GM21390 (cell line): ENCODE measurements at regions not wholly inside any gene's neighbourhood (a gene's known extent, or its start where the extent isn't known, plus 50 kb on each side); places are given as distances from the start of the nearest gene placed in this dataset.
"Not testable (repeated sequence)": the region's sequence is repeated elsewhere in the genome, so short reads cannot be mapped to it uniquely, and the experiment has no call there.

Experiments
- ATAC-seq: cut with Tn5 transposase; IDR thresholded peaks from one replicate; pipeline ENCODE4 v1.9.1; 2021; ENCODE audit not compliant: unreplicated experiment

DNA sequence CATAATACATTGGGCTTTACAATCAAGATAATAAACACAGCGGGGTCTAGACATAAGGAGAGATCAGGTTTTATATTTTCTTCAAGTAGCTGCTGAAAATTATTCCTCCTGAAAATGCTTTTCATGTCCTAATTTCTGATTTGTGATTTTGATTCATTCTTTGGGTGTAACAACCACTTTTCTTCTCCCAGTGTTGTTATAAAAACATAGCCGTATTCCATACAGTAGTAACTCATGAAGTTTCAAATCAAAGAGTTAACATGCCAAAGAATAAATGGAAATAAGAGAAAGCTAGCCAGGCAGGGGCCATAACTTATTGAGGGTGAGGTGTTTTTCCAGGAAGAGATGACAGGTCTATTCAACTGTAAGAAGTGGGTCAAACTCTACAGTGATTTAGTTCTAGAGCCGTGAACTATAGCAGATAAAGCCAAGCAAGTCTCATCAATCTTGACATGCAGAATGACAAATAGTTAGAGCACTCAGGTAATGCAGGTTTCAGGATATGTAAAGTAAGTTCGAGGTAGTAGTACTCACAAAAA is 934.4 kb upstream of the SLITRK1 start:
- ATAC-seq: no peak

DNA sequence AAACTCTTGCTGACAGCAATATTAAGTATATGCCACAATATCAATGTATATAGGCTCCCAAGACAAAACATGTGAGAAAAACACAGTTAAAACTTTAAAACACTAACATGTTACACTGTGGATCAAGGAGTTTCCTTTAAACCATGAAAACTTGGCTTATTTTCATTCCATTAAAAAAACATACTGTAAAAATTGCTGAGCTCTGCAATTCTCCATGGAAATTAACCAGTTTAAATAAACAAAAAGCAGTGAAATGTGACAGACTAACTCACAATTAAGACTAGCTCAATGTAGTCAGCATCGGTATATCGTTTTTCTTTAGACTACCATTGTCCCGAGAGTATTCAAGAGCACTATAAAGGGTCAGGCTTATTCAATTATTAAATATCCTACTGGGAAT is 930.5 kb upstream of the SLITRK1 start:
- ATAC-seq: no peak

DNA sequence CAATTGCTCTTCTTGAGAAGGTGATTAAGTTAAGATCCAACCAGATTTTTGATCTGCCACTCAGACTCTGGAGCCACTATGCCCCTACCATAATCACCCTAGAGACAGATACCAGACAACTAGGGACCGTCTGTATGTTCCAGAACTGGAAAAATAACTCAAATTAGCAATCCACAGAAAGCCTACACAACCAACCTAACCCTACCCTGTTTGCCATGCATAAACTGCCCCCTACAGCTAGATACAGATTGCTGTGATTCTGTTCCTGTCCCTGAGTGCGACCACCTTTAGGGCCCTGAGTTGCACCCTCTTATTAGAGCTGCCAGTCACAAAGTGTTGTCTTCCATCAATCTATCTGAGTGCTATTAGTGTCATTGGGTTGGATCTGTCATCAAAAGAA is 929.8 kb upstream of the SLITRK1 start:
- ATAC-seq: no peak

DNA sequence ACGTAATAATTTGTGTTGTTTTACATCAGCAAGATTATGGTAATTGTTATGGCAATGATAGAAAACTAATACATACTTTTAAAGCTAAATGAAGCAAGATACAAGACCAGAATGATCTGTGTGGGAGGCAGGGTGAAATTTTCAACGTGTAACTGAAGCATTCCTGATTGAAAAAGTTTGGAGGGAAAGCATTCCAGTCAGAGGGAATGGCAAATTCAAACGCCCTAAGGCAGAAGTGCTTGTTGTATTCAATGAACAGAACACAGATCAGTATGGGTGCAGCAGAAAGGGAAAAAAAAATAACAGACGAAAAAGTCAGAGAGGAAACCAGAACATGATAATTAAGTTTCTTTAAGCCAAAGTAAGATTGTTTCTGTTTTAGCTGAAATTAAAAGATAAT is 928.5 kb upstream of the SLITRK1 start:
- no peak for ATAC-seq

DNA sequence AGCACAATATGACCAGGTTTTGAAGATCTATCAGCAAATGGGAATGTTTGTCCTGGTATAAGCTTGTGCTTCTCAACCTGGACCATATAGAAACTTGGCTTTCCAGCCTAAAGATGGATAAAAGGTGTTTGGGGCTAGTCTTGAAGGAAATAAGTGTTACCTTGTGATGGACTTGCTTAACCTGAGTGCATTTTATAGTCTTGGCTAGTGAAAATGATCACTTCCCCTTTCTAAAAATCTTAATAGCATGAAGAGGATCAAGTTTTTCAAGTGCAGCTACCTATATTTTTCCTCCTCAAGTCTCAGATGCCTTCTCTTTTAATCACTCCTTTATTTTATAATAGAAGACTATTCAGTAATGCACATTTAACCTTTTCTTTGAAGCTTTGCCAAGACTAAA is 919.8 kb upstream of the SLITRK1 start:
- no peak for ATAC-seq

DNA sequence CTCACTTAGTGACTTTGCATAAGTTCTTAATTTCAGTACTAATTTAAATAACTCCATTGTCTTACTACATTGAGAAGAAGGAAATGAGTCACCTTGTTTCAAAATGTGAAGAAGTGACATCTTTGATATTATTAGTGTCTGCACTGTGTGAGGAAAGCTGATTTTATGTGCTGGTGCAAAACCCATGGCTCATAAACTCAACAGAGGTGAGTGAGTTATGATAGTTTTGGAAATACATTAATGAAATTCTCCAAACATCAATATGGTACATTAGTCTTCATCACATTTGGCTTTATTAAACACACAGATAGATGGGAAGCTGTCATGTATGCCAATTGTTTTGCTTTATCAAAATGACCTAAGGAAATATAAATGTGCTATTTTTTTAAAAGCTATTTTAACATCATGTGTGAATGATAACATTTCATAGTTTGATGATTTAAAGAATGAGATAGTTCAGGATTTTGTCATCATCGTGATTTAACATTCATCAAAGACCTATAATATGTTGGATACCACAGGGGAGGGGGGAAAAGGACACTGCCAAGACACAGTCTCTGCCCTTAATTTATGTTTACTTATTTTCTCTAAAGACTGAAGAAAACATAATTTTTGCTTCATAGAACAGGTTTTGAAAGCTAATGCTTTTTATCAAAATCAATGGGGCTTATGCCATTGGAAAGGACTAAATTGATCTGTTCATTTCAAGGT is 902.3 kb upstream of the SLITRK1 start:
- ATAC-seq: no peak

DNA sequence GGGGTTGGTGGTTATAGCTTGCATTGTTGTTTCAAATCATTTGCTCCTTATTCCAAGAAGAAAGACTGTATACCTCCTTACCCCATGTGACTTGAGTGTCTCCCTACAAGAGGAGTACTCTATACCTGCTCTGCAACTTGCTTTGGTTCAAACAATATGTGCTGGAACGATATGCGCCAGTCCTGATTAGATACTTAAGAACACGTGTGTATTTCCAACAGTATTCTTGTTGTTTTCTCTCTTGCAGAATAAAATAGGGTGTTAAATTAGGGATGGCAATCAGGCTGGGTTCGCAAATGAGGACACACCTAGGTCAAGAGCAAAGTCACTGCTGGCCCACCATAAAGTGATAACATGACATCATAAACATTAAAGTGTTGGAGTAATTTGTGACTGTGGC is 895.0 kb upstream of the SLITRK1 start:
- ATAC-seq: no peak

DNA sequence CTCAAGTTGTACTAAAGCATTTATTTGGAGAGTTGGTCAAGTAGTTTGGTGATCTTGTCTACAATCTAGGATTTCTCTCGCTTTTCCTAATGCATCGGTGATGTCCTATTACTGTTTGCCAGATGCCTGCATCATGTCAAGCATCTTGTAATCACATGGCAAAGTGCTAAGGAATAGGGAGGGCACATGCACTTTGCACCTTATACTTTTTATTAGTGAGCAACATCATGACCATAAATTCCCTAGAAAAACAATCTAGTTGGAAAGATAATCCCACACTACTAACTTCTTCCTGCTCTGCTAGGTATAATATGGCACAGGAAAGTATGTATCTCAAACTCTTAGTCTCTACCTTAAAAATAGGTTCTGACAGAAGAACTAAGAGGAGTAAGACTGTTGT is 894.3 kb upstream of the SLITRK1 start:
- no peak for ATAC-seq

DNA sequence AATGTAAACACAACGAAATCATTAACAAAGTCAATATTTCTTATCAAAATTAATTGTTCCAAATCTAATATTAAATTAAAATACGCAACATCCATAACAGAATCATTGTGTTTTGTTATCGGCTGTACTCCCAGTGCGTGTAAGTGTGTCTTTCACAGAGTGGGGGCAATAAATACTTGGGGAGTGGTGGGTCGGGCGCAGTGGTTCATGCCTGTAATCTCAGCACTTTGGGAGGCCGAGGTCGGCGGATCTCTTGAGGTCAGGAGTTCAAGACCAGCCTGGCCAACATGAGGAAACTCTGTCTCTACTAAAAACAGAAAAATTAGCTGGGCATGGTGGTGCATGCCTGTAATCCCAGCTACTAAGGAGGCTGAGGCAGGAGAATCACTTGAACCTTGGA is 893.6 kb upstream of the SLITRK1 start:
- not testable (repeated sequence) for ATAC-seq

DNA sequence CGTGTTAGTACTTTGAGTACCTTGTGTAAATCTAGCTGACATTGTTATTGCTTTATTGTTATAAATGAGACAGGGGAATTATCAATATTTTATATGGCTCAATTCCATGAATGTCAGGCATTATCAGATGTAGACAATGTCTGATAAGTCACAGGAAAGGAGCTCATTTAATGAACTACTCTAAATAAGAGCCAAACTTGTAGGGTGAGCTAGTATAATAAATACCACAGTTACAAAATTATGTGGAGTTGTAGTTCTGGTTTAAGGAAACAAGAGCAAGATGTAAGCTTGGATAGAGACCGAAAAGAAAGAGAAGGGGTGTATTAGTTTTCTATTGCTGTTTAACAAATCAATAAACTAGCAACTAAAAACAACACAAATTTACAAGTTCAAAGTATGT is 891.8 kb upstream of the SLITRK1 start:
- no peak for ATAC-seq

DNA sequence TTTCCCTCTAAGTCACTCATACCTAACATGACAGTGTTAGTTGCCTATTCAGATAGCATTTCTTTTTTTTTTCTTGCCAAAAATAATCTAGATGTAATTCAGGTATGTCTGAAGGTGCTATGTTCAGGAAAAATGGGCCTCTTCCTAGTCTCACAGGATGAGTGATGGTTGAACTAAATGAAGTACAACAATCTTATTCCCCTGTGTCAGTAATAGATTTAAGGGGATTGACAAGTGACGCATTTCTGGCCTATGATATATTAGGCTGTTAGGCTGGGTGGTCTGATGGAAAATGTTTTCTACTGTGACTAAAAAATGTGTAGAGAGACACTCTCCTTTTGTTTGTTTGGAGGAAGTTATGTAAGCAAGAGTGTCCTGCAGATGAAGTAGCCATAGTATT is 878.7 kb upstream of the SLITRK1 start:
- ATAC-seq: no peak

DNA sequence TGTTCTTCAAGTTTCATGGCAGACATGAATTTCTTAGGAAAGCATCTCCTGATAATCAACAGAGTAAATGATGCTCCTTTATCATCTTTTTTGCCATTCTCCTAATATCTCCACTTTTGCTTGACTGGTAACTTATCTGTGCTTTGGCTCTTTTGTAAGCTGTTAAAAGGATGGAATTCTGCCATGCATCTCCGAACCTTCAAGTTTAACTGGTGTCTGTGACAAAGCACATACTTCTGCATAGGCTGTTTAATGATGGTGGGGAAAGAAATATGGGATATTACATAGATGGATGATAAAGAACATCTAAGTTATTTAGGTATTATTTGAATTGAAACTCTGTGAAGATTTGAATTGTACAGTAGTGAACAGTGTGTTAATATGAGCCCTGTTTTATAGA is 866.9 kb upstream of the SLITRK1 start:
- ATAC-seq: no peak

DNA sequence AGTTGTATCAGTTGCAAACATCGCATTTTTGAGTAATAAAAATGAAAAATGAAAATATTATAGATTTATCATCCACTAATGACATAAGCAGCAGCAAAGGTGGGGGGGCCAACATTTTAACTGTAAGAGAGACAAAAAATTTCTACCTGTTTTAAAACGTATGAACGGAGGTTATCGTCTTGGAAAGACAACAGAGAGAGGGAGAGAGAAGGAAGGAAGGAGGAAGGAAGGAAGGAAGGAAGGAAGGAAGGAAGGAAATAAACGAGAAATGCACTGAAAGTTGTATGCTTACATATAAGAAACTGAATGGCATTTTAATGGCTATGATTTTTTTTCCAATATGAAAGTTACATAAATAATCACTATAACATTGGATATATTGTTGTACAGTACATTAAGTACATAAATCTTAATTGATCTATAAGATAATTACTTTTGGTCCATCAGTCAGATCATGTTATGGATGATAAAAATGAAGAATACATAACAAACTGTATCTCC is 862.8 kb upstream of the SLITRK1 start:
- ATAC-seq: no peak

DNA sequence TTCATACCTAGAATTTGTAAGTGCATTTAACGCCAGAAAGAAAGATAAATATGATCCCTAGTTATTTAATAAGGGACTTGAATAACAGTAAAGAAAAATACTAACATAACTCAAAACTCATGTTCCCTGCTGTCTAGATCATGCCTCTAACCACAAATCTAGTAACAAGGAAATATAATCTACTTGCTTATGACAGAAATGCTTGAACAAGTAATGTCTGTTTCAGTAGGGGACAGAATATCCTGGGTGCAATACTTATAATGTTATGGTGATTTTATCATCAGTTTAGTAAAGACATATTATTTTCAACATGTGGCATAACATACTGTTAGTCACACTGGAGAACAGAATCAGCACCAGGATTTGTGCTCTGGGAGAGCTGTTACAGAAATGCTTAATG is 861.9 kb upstream of the SLITRK1 start:
- ATAC-seq: no peak

DNA sequence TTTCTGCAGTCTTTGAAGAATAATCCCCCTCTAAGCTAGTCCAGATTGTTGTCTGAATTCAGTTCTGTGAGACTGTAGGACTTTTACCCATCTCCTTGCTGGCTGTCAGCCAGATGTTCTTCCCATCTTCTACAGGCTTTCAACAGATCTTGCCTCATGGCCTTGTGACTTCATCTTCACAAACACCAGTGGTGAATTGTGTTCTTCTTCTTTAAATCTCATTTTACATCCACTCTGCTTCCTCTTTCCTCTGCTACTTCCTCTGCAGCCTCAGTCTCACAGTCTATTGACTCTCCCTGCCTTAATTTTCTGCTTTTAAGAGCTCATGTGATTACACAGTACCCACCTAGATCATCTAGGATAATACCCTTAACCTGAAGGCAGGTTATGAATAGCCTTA is 859.0 kb upstream of the SLITRK1 start:
- no peak for ATAC-seq

DNA sequence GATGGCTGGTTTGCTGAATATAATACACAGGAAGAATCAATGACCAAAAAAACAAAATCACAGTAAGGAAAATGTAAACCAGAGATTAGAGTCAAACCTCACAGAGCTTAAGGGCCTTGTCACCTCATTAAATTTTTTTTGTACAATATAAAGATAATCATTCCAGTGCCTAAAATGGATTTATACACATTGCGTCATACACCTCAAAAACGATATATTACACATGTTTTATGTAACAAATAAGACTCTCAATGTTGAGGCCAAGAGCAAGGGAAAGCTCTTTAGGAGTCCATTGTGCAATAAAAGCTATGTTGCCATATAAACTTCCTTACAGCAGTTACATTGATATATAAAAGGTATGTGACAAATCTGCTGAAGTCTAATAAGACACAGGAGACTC is 856.7 kb upstream of the SLITRK1 start:
- ATAC-seq: no peak

DNA sequence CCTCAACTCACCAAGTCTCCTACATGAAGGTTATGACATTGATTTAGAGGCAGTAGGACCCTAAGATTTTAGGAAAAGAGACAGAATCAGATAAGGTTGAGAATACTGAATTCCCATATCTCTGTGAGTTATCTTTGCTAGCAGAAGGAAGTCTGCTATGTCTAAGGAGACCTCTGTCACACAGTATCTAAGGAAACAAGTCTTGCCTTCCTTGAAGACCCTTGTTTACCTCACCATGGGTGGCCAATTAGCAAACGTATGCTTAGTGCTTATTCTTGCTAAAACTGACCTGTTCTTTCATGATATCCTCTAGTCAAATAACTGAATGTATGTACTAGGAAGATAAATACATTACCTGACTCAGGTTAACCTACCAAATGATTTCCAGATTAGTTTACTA is 855.4 kb upstream of the SLITRK1 start:
- ATAC-seq: no peak

DNA sequence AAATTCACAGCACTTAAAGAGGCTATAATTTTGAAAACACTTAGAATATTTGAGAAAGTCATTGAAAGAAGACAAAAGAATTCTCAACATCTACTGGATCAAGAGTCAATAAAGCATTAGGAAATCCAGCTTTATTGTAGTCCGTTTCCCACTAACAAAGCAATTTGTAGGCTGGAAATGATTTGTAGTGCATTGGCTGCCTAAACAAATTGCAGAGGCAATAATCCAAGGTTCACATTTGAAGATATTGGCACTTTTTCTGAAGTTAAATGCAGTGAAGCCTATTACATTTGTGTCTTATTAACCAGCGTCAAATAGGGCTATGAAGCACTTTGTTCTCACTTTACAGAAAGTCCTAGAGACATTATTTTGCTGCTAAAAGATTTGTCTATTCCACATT is 848.1 kb upstream of the SLITRK1 start:
- ATAC-seq: no peak

DNA sequence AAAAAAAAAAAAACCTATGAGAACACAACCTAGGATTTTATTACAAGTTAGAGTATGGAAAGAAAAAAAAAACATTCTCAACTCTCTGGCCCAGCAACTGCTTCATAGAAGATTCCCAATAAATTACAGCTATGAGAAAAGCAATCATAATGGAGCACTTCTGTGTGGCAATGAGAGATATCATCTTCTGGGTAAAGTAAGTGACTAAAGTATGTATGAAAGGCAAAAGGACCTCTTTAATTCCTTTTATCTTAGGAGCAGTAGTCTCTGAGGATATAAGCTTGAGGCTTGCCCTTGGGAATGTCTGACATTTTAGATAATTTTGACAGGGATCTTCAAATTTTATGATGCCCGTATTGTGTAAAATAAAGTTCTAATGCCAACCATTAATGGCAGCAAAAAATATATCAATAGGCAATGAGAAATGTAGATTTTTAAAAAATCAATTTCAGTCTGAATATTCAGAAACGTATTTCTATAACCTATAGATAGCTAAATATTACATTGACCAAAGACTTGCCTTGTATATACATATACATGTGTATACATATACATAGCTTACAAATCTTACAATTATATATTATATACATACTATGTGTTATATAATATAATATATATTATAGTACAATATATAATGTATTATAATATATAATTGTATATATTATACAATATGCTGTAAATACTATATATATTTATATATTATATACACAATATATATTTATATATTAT is 823.9 kb upstream of the SLITRK1 start:
- ATAC-seq: no peak

DNA sequence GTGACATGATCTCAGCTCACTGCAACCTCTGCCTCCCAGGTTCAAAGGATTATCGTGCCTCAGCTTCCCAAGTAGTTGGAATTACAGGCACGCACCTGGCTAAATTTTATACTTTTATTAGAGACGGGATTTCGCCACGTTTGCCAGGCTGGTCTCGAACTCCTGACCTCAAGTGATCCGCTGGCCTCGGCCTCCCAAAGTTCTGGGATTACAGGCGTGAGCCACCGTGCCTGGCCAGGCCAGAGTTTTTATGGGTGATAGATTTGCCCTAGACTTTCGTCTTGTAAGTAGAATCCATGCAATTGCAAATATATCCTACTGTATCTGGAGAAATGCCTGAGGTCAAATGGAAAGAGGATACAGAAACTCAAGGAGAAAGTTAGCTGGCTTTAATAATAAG is 819.9 kb upstream of the SLITRK1 start:
- no peak for ATAC-seq

DNA sequence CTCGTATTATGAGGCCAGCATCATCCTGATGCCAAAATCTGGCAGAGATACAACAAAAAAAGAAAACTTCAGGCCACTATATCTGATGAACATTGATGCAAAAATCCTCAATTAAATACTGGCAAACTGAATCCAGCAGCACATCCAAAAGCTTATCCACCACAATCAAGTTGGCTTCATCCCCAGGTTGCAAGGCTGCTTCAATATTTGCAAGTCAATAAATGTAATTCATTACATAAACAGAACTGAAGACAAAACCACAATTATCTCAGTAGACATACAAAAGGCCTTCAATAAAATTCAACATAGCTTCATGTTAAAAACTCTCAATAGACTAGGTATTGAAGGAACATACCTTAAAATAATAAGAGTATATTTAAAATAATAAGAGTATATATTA is 815.3 kb upstream of the SLITRK1 start:
- not testable (repeated sequence) for ATAC-seq

DNA sequence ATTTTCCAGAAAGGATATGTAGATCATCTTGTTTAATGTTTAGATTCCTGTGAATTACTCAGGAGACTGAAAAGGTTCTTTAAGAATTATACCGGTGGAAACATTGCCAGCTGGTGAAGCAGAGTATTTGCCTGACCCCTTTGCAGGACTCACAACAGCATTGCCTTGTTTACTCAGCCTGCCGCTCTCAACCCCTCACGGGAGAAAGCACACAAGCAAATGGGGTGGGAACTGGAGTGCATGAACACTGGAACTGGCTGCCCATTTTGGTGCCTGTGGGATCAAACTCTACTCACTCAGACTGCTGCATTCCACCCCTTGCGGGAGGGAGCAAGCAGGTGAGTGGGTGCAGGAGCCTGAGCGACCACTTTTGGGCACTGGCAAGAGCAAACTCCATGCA is 804.7 kb upstream of the SLITRK1 start:
- ATAC-seq: no peak
